Right lobe of liver (tissue), 6 donors: ENCODE measurements at regions not wholly inside any gene's neighbourhood (a gene's known extent, or its start where the extent isn't known, plus 50 kb on each side); places are given as distances from the start of the nearest gene placed in this dataset.

Experiments used
- ATAC-seq, 4 donors: fragments of 200-7000 bp; cut with Tn5 transposase; one replicate each; pipeline ENCODE4 v1.9.1; 2020; ENCODE audit warnings: mild to moderate bottlenecking in 4 of 4, moderate library complexity in 4 of 4
- DNase-seq, 3 donors: peaks; one replicate each; pipeline ENCODE4 v3.0.0-alpha.2; 2020
- H3K27ac ChIP-seq, 3 donors: fragments of 200-600 bp; one replicate each; pipeline ENCODE4 v1.8.0; 2022
- H3K27me3 ChIP-seq, 2 donors: fragments of 200-600 bp; one replicate each; pipeline ENCODE4 v1.8.0; 2022
- H3K36me3 ChIP-seq, 4 donors: fragments of 200-600 bp; sonication (generic) in 1 of 4; one replicate each; pipeline versions ENCODE4 v1.5.1 to v1.8.0; 2017 to 2022; ENCODE audit warnings: control low read depth in 1 of 4
- H3K4me1 ChIP-seq, 4 donors: fragments of 200-600 bp; sonication (generic) in 1 of 4; one replicate each; pipeline versions ENCODE4 v1.5.1 to v1.8.0; 2017 to 2022; ENCODE audit warnings: control low read depth in 1 of 4
- H3K4me3 ChIP-seq, 3 donors: fragments of 200-600 bp; one replicate each; pipeline ENCODE4 v1.8.0; 2022
- H3K9me3 ChIP-seq, 4 donors: fragments of 200-600 bp; sonication (generic) in 1 of 4; one replicate each; pipeline versions ENCODE4 v1.5.1 to v1.8.0; 2017 to 2022; ENCODE audit warnings: control low read depth in 1 of 4
- CTCF ChIP-seq, 4 donors: fragments of 200-600 bp in 3 of 4; fragments of 450-650 bp in 1 of 4; IDR thresholded peaks; one replicate each; pipeline versions ENCODE4 v1.5.1 to v1.8.0; 2016 to 2022; ENCODE audit warnings: antibody characterized with exemption in 4 of 4, mild to moderate bottlenecking in 2 of 4
- POLR2A ChIP-seq: fragments of 450-650 bp; IDR thresholded peaks from one replicate; pipeline ENCODE4 v1.6.1; 2017; ENCODE audit warnings: antibody characterized with exemption, mild to moderate bottlenecking
- WGBS: methylation state at CpG from one replicate; pipeline ENCODE4 v1.1.6; 2018; ENCODE audit warnings: low coverage, low lambda C conversion rate; ENCODE audit not compliant: insufficient coverage; ENCODE audit errors: missing lambda C conversion rate; 5-methylcytosine and 5-hydroxymethylcytosine counted together
- intact Hi-C, 2 donors: fragments of 100-400 bp; cut with DNase I; formaldehyde crosslinking; loops; one replicate each; pipeline versions ENCODE4 v1.11.2 to v1.14.1; 2022
- donor health status: DM: no; HTN: yes; CAD: no.
- donor health status: DM: no; HTN: no; CAD: no.
- donor health status: DM: no; HTN: no; CAD: no.
- donor health status: DM: no; HTN: yes; CAD: no.
- donor health status: DM: no; HTN: yes; CAD: no.

- DNase-seq (no peak), ATAC-seq (peak in 1 of 4 donors; percentile 3)
- intact Hi-C loops, result loop anchor here in 1 of 2 donors (10.0 kb wide), 2 partner anchors 65 to 195 kb away; partner anchors contain the start of gene ZFP36L2
- Histone ChIP-seq H3K27ac (peak overlapping the region; percentile 75 to 90 (median 82)), H3K27me3 (no peaks in the 10 kb centered on the region), H3K4me3 (no peak overlapping the region), H3K36me3 (no peaks in the 10 kb centered on the region), H3K4me1 (peaks cover 0 to 80% (median 41%) of the 10 kb centered on the region in 4 donors), H3K9me3 (no peaks in the 10 kb centered on the region)
- 21% methylated on average over 5 of the region's 7 CpGs for WGBS
- TF ChIP-seq CTCF (IDR thresholded peaks at IDR 0.05) (no peak), POLR2A (no peak)
Observed at GRCh38 chr2:43159797-43160196, 66.6 kb downstream of the ZFP36L2 start.

DNA sequence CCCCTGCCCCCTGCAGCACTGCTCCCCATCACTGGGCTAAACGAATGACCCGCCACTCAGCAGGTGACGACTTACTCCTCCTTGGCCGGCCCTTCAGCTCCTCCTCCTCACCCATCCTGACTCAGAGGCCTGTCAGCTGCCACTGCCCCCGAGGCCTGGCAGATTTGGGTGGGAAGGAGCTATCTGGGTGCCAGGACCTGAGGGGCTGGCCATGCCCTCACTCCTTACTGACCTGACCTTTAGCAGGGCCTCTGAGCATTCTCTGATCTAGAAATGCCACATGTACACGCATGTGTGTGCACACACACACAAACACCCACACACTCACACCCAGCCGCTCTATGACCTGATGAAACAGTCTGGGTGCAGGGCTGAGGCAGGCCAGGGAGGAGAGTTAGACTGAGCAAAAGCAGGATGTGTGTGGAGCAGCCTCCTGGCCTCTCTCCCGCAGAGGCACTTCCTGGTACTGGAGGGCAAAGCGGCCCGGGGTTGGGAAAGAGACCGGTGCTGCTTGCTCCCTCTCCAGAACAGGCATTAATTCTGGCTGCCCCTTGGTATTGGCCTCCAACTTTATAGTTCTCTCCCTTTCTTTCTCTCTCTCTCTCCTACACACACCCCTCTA, 68.0 kb downstream of the ZFP36L2 start:
- intact Hi-C loops, result no loop called here
- TF ChIP-seq POLR2A (no peak), CTCF (IDR thresholded peaks at IDR 0.05) (no peak)
- peak overlapping the region; percentile 75 to 90 (median 82) for H3K27ac ChIP-seq
- peak; percentile 84 to 89 (median 86) for DNase-seq
- H3K36me3 ChIP-seq, result no peaks in the 10 kb centered on the region
- 17% methylated on average over 2 of the region's 11 CpGs for WGBS
- H3K4me1 ChIP-seq, result peaks cover 0 to 82% (median 44%) of the 10 kb centered on the region in 4 donors
- no peaks in the 10 kb centered on the region for H3K27me3 ChIP-seq
- peak; percentile 55 to 65 (median 56) for ATAC-seq
- no peak overlapping the region for H3K4me3 ChIP-seq
- no peaks in the 10 kb centered on the region for H3K9me3 ChIP-seq

DNA sequence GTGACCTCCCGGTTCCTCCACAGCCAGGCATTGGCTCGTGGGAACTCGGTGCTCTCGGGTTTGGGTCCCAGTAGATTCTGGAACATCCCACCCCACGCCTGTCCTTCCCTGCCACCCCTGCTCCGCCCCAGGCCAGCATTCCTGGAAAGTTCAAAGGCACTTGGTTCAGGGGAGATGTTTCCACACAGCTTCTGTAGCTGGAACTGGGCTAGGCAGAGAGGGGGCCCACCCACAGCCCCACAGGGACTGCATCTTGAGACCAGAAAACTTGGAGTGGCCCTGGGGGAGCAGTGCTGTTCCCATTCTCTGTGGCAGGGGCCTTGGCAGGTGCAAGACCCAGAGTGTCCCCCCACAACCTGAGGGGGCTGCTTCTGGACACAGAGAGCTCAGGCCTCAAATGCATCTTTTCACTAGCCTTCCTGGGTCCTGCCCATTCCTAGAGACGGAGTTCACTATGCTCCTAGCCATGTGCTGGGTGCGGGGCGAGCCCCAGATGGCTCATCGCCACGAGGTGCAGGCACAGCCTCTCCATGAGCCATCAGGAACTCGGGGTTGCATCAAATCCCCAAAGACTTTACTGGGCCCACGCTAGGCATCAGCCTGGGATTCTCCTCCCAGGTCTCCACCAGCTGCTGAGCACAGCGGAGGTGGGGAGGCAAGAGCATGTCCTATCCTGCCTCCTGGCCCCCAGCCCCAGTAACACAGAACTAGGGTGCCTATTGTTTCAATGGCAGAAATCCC, 68.7 kb downstream of the ZFP36L2 start:
- Histone ChIP-seq H3K4me3 (no peak overlapping the region), H3K27me3 (no peaks in the 10 kb centered on the region), H3K9me3 (no peaks in the 10 kb centered on the region), H3K27ac (peak overlapping the region; percentile 75 to 90 (median 82)), H3K4me1 (peaks cover 0 to 84% (median 45%) of the 10 kb centered on the region in 4 donors), H3K36me3 (no peaks in the 10 kb centered on the region)
- ATAC-seq (peak in 1 of 4 donors; percentile 17), DNase-seq (peak in 2 of 3 donors; percentile 62 to 82)
- intact Hi-C loops, result no loop called here
- no CpG with 5 or more reads among the region's 14 CpGs for WGBS
- TF ChIP-seq CTCF (IDR thresholded peaks at IDR 0.05), result no peak
- TF ChIP-seq POLR2A, result no peak

DNA sequence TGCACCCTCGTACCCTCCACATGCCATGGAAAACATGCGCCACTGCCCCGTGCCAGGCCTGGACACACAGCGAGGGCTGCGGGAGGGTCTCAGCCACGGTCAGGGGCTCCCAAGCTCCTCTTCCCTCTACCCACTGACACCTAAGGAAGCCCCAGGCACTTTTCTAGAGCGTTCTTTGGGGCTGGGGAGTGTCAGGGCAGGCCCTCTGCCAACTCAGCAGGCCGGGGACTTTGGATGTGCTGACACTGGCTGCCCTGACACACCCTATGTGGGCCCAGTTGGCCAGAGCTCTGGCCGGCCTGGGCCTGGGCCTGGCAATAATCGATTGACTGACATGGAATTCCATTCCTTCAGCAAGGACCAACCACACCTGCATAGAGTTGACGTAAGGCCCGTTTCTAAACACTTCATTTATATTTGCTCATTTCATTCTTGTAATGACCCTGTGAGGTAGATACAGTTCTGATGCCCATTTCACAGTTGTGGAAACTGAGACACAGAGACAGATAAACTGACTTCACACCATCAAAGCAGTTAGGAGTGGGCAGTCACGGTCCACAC, 70.5 kb downstream of the ZFP36L2 start:
- TF ChIP-seq POLR2A, result no peak
- TF ChIP-seq CTCF (IDR thresholded peaks at IDR 0.05), result no peak
- Histone ChIP-seq H3K27me3 (no peaks in the 10 kb centered on the region), H3K4me1 (peaks cover 0 to 77% (median 38%) of the 10 kb centered on the region in 4 donors), H3K9me3 (no peaks in the 10 kb centered on the region), H3K4me3 (no peak overlapping the region), H3K27ac (peak overlapping the region in 2 of 3 donors; percentile 90 to 95), H3K36me3 (no peaks in the 10 kb centered on the region)
- ATAC-seq, result peak; percentile 44 to 72 (median 59)
- WGBS, result 55% methylated on average over 6 of the region's 13 CpGs
- intact Hi-C loops, result no loop called here
- DNase-seq, result peak; percentile 84 to 93 (median 92)
